T-helper 2 cell treated with Interferon-gamma antibody and Interleukin-4, amounts not matched to agents 100 ng/mL and 5 ng/mL, for 36 hours (primary cell): ENCODE measurements at regions not wholly inside any gene's neighbourhood (a gene's known extent, or its start where the extent isn't known, plus 50 kb on each side); places are given as distances from the start of the nearest gene placed in this dataset.

Source experiments
- intact Hi-C: fragments of 100-400 bp; cut with micrococcal nuclease; formaldehyde crosslinking; loops from one replicate; pipeline ENCODE4 v1.15.1; 2023

DNA sequence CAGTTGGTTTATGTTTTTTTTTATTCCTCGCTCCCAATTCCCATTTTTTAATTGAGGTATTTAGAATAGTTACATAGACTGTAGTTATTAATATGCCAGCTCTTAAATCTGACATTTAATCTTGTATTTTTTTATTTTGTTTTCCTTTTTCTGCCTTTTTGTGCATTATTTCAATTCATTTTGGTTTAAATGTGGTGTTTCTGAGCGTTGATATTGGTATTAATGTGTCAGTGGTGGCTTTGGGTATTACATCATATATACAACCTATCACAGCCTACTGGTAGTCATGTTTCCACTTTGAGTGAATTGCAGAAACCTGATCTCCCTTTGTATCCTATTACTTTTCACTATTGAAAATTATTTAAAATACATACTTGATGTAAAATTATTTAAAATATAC is 1027.3 kb downstream of the KCNT2 start:
- intact Hi-C loops, result no loop called here

DNA sequence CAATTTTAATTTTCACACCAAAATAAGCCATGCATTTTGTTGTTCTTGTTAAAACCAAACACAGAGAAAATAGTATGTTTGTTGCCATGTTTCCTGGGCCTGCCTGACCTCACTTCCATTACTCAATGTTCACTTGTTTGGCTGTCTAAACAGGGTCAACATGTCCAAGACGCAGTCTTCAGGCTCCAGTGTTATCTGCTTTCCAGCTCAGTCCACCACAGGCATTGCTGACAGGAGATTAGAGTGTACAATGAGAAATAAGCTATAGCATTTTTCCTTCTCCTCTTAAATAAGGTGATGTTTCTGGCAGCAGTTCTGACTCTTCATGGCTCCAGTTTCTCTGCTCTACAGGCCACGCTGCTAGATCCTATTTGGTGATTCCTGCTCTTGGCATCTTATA is 1030.5 kb downstream of the KCNT2 start:
- intact Hi-C loops, result no loop called here

DNA sequence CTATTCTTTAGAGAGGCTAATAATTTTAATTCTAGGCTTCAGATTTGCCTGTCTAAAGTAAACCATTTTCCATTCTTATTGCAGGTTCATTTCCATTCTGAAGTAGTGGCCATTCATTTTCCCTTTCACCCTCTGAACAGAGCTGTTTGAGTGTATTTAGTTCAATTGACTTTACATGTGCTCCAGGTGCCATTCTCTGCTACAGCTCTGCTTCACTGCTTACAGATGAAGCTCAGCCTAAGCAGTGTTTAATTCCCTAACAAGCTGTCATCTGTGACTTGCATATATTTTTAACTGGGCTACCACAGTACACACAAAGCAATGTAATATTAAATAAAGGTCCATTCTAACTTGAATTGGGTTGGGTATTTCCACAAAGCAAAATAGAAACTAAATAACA is 1031.6 kb downstream of the KCNT2 start:
- intact Hi-C loops, result no loop called here

DNA sequence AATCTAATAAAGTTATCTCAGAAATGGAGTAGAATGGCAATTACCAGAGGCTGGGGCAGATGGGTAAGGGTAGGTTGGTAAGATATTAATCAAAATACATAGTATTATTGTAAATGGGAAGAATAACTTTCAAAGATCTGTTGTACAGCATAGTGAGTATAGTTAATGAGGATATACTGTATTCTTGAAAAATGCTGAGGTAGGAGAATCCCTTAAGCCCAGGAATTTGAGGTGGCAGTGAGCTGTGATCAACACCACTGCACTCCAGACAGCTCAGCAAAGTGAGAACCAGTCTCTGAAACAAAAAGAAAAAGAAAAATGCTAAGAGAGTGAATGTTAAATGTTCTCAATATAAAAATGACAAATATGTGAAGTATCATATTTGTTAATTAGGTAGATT is 1033.7 kb downstream of the KCNT2 start:
- intact Hi-C loops, result no loop called here

DNA sequence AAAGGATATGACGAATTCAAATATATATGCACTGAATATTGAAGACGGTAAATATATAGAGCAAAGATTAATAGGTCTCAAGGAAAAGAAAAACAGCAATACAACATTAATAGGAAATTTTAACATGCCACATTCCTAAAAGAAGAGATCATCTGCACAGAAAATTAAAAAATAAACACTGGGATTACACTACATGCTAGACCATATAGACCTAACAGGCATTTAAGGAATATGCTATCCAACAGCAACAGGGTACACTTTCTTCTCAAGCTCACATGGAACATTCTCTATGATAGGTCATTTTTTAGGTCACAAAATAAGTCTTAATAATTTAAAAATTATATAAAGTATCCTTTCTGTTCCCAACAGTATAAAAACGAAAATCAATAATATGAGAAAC is 1038.3 kb downstream of the KCNT2 start:
- intact Hi-C loops, result no loop called here

DNA sequence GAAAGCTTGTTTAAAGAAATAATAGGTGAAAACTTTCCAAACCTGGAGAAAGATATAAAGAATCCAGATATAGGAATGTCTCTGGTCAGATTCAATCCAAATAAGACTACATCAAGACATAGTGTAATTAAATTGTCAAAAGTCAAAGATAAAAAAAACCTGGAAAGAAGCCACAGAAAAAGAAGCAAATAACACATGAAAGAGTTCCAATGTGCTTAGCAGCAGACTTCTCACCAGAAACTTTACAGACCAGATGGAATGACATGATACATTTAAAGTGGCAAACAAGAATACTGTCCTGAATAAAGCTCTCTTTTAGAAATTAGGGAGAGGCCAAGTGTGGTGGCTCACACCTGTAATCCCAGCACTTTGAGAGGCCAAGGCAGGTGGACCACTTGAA is 1039.9 kb downstream of the KCNT2 start:
- intact Hi-C loops, result no loop called here

DNA sequence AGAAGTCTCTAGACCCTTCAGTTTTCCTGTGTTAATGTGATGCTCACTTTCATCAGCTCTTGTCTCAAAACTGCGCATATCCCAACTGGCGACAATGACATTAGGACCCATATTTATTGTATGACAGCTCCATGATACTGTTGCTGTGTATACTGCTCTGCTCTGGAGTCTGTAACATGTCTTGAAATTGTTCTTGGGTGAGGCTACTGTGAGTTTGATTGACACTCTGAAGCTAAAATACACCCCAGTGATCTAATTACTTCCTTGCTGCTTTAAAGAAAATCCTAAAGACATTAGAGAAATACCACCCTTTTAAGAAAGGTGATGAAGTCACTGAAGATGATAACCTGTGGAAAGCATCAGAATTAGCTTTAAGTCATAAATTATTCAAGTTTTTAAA is 1046.2 kb downstream of the KCNT2 start:
- intact Hi-C loops, result no loop called here

DNA sequence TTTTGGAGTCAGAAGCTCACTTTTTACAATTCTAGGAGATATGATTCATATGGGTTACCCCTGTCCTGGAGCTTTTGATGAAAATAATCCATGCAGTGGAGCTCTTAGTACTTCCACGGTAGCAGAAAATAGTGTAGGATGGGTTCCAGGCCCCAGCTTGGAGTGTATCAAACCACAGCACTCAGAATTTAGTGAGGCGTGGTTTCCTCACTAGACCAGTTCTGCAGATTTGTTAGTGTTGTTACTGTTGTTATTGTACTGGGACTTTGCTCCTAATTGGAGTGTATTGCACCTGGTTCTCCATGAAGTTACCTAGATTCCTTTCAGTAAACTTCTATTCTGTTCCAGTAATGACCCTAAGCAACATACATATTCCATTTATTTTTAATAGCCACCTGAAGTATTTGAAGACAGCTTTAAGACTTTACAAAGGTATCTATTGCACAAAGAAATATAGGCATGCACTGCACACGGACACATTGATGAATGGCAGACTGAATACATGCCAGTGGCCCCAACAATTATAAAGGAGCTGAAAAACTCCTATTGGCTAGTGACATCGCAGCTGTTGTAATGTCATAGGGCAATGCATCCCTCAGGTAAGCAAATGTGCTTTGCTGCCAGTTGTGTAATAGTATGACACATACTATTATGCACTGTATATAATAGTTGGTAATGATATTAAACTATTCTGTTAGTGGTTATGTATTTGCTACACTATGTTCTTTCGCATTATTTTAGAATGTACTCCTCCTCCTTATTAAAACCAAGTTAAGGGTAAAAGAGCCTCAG is 1058.0 kb downstream of the KCNT2 start:
- intact Hi-C loops, result no loop called here

DNA sequence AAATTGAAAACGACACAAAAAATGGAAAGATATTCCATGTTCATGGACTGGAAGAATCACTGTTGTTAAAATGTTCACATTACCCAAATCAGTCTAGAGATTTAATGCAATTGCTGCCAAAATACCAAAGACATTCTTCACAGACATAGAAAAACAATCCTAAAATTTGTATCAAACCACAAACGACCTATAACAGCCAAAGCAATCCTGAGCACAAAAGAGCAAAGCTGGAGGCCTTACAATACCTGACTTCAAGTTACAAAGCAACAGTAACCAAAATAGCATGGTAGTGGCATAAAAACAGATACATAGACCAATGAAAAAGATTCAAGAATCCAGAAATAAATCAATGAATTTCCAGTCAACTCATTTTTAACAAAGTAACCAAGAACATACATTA is 1077.3 kb downstream of the KCNT2 start:
- intact Hi-C loops, result no loop called here

DNA sequence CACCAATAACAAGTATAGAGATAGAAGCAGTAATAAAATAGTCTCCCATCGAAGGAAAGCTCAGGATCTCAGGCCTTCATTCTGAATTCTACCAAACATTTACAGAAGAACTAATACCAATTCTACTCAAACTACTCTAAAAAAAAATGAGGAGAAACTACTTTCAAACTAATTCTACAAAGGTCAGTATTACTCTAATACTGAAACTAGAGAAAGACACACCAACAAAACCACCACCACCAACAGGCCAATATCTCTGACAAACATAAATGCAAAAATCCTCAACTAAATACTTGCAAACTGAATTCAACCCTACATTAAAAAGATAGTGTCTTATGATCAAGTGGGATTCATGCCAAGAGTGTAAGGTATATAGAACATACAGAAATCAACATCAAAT is 1078.4 kb downstream of the KCNT2 start:
- intact Hi-C loops, result no loop called here

DNA sequence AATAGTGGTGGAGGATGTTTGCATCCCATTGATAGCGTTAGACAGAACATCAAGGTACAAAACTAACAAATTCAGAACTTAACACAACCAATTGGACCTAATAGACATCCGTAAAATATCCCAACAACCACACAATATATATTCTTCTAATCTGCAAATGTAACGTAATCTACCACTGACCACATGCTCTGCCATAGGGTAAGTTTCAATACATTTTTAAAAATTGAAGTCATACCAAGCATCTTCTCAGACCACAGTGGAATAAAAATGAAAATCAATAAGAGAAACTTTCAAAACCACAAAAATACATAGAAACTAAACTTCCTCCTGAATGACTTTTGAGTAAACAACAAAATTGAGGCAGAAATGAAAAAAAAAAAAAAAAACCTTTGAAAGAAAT is 1087.5 kb downstream of the KCNT2 start:
- intact Hi-C loops, result no loop called here

DNA sequence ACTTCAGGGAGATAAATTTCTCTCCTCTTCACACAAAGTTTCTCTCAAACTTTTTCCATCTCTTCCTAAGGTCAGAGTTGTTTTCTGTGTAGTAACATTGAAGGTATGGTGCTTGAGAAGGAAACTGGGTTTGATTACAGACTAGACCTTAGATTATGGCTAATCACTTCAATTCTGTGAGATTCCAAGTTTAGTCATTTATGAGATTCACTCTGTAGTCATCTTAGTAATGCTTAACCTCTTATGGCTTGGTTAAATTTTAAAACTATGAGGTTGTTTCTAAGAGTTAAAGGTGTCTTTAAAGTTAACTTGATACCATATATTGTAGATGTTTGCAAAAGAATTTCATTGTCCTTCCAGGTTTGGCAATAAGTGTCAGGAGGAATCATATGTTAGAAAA is 1092.2 kb downstream of the KCNT2 start:
- intact Hi-C loops, result no loop called here

DNA sequence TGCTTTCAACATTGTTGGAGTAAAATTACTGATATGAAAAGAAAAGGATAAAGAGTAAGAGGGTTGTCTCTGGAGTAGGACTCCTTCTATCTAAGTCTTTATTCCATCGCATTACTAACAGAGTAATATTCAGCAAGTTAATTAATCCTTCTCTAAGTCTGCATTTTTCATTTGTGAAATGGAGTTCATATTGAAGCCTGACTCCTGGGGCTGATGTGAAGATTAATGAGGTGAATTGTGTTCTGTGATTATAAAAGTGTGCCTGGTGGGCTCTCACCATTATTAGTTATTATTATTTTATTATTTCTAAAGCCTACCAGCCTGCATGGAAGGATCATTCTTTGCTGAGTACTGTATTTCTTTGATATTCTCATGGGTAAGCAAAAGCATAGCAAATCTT is 1096.7 kb downstream of the KCNT2 start:
- intact Hi-C loops, result no loop called here

DNA sequence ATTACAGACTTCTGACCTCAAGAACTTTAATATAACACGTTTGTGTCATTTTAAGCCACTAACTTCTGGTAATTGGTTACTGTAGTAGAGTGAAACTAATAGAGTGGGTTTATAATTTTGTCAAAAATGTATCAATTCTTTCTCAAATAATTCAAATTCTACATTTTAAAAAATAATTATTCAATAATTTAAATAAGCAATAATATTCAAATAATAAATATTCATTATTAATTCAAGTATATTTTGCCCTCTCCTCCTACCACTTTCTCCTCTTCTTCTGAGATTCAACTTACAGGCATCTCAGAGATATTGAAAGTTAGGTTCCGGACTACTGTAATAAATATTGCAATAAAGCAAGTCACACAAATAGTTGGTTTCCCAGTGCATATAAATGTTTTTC is 1107.1 kb downstream of the KCNT2 start:
- intact Hi-C loops, result no loop called here

DNA sequence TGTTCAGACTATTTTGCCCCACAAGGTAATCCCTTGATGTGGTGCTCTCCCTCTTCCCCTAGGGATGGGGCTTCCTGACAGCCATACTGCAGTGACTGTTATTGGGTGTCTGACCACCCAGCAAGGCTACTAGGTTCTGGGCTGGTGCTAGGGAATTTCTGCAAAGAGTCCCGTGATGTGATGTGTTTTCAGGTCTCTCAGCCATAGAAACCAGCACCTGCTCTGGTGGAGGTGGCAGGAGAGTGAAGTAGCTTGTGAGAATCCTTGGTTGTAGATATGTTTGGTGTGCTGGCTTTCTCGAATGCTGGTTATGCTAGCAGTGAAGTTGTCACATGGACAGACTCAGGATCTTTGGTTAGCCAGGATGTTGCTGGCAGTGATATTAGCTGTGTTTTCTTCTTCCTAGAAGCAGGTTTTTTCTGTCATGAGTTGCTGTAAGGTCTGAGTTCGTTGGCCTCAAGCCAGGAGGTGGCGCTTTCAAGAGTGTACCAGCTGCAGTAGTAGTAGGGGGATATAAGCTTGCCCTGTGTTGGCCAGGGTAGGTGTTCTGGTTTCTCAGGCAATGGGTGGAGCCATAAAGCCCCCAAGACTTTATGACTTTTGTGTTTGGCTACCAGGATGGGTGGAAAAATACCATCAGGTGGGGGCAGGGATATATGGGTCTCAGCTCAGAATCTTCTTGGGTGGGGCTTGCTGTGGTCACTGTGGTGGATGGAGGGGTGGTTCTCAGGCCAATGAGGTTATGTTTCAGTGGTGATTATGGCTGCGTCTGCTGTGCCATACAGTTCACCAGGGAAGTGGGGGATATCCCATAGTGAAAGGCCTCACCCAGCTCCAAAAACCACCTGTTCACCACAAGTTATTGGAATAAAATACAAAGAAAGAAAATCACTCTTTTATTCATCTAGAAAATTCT is 1112.3 kb downstream of the KCNT2 start:
- intact Hi-C loops, result no loop called here

DNA sequence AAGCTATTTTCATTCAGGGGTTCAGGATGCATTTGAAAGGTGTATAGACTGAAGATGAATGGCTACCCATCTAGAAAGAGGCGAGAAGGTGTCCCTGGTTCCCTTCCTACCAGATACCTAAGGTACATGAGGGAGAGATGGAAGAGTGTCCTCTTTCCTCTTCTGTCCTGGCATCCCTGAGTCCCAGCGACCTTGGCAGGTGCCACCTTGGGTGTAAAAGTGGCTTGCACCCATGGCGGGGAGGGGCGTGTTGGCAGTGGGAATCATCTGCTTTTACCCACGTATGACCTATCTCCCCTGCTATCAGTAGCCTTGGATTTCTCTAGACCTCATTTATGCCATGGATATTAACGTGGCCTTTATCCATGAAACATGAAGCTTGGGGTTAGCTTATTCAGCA is 1126.1 kb downstream of the KCNT2 start:
- intact Hi-C loops, result no loop called here

DNA sequence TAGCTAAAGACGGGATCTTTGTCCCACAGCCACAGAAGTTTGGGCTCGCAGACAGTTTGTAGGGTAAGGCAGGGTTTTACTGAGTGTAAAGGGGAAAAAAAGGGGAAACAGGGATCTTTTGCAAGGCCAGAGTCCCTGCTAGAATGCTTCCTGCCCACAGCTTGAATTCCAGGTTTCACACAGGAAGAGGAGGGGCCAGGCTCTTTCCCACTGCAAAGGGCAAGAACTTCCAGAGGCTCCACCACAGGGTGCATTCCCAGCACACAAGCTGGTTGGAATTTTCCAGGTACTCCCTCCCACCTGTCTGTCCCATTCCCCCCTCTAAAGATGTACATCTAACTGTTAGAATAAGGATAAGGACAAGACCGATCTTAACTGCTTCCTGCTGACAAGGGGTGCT is 1126.9 kb downstream of the KCNT2 start:
- intact Hi-C loops, result no loop called here

DNA sequence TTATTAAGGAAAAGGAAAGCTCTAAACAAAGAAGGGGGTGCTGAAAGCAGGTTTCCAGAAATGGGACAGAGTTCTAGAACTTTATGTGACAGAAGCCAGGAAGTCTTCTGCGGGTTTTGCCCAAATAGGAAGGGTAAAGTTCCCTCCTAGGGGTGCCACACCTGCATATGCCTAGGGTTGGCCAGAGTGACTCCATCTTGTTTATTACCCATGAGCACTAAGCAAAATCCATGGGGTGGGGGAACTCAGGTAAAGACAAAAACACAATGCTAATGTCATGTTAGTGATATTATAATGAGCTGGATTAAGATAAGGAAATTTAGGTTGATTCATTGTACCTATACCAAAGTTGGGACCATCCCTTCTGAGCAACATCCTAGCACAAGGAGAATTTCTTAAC is 1132.7 kb downstream of the KCNT2 start:
- intact Hi-C loops, result no loop called here

DNA sequence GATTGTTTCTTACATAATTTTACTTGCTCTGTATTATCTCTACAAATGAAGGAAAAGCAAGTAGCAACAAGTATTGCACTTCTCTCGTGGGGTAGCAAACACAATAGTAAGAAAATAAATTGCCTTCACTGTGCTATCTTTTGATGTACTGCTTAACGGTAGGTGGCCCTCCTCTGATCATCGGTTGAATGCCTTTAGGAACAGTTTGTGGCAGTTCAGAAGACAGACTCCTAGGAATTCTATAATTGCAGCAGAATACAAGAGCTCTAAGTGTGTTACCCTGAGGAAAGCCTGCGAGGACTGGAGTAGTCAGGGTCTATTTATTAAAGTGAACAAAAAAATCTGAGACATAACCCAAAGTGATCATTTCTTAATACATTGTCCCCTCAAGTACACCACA is 1135.9 kb downstream of the KCNT2 start:
- intact Hi-C loops, result no loop called here

DNA sequence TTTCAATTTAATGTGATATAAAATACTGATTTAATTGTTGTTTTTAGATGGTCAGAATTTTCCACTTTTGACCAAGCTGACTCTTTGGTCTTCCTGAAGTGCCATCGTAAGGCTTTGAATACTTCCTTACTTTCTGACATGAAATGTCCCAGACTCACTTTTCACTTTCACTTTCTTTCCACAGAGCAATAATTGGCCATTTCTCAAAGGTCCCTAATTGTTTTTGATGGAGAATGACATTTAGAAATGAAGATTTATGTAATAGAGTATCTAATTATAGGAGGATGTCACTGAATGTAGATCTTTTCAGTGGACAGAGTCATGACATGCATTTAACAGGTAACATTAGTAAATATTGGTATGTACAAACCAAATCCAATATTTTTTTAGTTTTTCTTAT is 1141.6 kb downstream of the KCNT2 start:
- intact Hi-C loops, result no loop called here

DNA sequence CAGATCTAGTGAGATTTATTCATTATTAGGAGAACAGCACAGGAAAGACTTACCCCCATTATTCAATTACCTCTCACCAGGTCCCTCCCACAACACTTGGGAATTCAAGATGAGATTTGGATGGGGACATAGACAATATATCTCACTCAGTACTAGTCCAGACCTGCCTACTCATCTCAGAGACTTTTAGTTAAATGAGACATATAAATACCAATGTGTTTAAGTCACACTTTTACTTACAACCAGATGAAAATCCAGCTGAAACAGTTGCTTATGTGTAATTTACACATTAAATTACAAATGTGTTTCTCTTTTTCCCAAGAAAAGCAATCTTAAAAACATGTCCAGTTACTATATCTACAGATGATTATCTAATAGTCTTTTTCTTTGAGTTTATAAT is 1145.6 kb downstream of the KCNT2 start:
- intact Hi-C loops, result no loop called here

DNA sequence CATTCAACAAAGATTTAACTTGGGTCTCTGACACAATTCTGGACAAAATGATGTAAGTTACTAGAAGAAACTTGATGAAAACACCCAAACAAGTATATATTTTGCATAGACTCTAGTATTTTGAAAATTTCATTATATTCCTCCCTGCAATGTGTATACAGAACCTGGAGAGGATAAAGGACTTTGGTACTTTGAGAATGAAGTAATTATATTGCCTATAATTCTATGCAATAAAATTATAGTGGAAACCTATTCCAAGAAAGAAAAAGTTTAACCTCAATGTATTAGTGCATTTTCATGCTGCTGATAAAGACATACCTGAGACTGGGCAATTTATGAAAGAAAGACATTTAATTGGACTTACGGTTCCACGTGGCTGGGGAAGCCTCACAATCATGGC is 1146.1 kb downstream of the KCNT2 start:
- intact Hi-C loops, result no loop called here

DNA sequence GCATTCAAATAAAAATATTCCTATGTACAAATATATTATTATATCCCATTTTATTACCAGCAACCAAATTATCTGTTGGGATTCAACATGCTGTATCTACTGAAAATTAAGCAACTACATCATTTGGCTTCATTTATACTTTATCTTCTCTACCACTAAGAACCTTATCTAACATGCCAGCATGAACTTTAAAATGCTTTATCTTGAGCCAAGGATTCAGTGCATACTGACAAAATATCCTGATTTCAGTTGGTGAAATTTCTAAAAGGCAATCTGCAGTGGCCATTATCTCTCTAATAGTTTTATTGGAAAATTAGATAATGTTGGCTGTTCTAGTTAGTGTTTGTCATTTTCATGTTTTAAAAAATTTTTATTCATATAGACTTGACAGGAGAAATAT is 1149.9 kb downstream of the KCNT2 start:
- intact Hi-C loops, result no loop called here
